Dermis microvascular lymphatic vessel endothelial cell (primary cell): ENCODE measurements at regions not wholly inside any gene's neighbourhood (a gene's known extent, or its start where the extent isn't known, plus 50 kb on each side); places are given as distances from the start of the nearest gene placed in this dataset.

Experiments
- DNase-seq, 2 donors: peaks; one replicate each; pipeline versions ENCODE4 v3.0.0 to v3.0.0-alpha.2; 2010; ENCODE audit warnings: low read depth in 2 of 2

- DNase-seq: no peak
Observed at GRCh38 chr1:5526822-5527551, 465.2 kb downstream of the NPHP4 start.

DNA sequence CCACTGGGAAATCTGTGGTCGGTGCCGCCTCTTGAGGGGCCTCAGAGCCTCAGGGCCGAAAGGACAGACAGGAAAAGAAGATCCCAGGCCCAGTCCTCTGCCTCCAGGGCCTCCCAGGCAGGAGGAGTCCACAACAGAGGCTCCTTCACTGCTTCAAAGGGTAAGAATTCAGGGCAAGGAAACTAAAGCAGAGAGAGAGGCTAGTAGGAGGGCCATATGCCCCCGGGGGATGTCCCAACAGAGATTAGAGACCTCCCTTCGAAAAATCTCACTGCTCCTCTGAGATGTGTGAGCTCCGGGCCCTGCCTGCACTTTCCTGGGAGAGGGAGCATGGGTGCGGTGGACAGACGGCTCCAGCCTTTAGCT lies 465.9 kb downstream of the NPHP4 start:
- DNase-seq: no peak

- DNase-seq: no peak
Observed at GRCh38 chr1:5525597-5526384, 466.4 kb downstream of the NPHP4 start.

GRCh38 chr1:5522531-5523145 lies 469.6 kb downstream of the NPHP4 start:
- no peak for DNase-seq

GRCh38 chr1:5519366-5520135 lies 472.7 kb downstream of the NPHP4 start:
- DNase-seq: no peak

GRCh38 chr1:5516756-5517155 lies 475.5 kb downstream of the NPHP4 start:
- no peak for DNase-seq

DNA sequence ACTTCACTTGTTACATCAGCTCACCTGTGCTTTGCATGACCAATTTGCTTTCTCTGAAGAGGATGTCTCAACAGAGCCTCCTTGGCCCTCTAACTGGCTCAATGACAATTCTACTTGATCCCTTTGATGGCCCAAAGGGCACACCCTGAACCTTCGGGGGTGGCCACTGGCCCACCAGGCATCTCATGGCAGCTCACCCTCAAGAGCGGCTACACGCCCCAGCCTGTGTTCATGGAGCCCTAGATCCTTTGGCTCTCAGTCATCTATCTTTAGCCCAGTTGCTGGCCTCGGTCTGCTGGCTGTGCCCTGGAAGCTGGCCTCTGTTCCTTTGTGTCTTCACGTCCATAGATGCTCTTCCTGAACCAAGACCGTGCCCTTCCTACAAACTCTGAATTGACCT lies 476.7 kb downstream of the NPHP4 start:
- no peak for DNase-seq

DNA sequence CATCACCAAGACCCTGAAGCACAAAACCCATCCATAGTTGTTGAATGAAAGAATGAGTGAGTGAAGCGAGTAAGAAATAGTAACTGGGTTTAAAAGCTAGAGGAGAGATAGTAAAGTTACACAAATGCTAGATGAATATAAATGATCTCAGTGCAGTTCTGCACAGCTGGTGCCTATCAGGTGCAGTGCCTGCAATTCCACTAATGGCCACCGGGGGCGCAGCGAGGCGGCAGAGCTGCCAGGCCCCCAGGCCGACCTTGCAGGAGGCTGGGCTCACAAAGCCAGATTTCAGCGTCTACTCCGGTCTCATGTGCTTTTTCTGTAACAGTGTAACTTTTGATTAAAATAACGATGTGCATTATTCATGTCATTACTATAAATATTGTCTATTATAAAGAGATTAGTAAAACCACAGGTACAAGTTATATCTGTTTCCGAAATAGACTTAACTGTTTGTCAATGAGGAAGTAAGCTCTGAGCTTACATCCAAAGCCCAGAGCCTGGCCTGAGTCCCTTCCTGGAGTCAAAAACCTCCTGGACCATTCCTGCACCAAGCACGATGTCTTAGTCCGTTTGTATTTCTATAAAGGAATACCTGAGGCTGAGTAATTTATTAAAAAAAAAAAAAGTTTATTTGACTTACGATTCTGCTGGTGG lies 477.6 kb downstream of the NPHP4 start:
- DNase-seq: peak in 1 of 2 donors; percentile 39

GRCh38 chr1:5513846-5514526 lies 478.2 kb downstream of the NPHP4 start:
- DNase-seq: no peak

DNA sequence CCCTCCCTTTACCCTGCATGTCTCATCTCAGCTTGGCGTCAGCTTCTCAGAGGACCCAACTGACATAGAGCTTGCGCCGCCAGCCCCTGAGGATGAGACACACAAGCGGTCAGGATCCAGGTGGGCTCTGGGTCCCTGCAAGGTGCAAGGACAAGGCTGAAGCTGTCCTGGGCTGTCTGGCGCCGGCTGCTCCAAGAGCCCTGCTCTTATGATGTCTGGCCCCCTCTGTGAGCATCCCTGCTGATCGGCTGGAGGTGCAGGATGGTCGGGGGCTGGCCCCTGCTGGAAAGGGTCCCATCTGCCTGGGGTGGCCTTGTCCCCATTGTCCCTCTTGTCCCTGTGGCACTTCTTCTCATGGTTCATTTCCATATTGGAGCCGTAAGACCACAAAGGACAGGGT lies 479.0 kb downstream of the NPHP4 start:
- no peak for DNase-seq

- no peak for DNase-seq
Observed at GRCh38 chr1:5511381-5512097, 480.7 kb downstream of the NPHP4 start.

GRCh38 chr1:5509664-5510452 lies 482.4 kb downstream of the NPHP4 start:
- DNase-seq: peak in 1 of 2 donors; percentile 36

- DNase-seq: no peak
Observed at GRCh38 chr1:5508669-5509330, 483.4 kb downstream of the NPHP4 start.

GRCh38 chr1:5507340-5507739 lies 484.9 kb downstream of the NPHP4 start:
- no peak for DNase-seq

DNA sequence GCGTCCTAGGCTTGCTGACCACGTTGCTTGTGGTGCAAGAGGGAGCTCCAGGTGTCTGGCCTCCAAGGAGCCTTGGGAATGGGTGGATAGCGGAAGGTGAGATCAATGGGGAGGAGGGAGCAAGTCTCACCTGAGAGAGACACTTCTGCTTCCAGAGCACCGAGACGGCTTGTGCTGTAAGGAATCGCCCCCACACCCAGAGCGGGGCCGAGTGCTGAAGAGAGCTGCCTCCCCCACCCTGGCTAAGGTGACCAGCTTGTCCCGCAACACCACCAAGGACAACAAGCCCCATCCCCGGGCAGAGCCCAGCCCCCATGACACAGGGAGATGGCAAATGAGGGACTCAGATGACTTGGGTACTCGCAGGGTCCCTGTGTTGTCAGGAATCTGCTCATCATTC lies 485.6 kb downstream of the NPHP4 start:
- DNase-seq: no peak

- no peak for DNase-seq
Observed at GRCh38 chr1:5505944-5506343, 486.3 kb downstream of the NPHP4 start.

DNA sequence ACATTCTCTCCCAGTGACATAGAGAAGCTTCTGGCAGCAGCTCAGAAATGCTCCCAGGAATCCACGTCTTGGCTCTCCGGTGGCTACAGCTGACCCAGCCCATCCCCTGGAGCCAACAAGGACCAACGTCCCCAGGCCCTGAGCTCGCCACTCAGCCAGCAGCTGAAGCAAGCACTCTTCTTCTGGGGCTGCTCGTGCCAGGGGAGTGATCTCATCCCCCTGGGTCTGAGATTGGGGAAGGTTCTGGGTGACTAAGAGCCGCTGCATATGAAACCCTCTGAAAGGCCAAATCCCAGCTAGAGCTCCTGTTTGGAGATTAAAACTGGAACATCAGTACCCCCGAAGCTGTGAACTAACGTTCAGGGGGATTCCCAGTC lies 487.9 kb downstream of the NPHP4 start:
- DNase-seq: no peak

- no peak for DNase-seq
Observed at GRCh38 chr1:5503556-5504363, 488.5 kb downstream of the NPHP4 start.
